ENCODE measurements at regions not wholly inside any gene's neighbourhood (a gene's known extent, or its start where the extent isn't known, plus 50 kb on each side); places are given as distances from the start of the nearest gene placed in this dataset.

DNA sequence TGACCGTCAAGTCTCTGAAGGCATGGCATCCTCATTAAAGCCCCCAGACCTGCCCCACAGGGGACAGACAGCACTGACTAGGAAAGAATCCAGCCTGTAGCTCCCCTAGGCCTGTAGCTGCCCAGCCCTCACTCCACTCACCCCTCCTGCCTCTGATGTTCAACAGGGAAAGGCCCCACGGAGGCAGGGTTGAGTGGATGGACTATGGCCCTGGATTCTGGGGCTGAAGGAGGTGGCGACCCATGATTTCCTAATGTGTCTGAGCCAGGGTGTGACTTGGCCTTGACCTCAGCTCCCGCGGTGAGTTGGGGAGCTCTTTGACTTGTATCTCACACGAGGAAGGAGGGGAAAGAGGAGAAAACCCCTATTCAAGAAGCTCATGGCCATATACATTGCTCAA is 238.5 kb upstream of the CSF3R start:
- no peak for DNase-seq (ENCODE audit: low spot score)
- TF ChIP-seq, protein P1, sequence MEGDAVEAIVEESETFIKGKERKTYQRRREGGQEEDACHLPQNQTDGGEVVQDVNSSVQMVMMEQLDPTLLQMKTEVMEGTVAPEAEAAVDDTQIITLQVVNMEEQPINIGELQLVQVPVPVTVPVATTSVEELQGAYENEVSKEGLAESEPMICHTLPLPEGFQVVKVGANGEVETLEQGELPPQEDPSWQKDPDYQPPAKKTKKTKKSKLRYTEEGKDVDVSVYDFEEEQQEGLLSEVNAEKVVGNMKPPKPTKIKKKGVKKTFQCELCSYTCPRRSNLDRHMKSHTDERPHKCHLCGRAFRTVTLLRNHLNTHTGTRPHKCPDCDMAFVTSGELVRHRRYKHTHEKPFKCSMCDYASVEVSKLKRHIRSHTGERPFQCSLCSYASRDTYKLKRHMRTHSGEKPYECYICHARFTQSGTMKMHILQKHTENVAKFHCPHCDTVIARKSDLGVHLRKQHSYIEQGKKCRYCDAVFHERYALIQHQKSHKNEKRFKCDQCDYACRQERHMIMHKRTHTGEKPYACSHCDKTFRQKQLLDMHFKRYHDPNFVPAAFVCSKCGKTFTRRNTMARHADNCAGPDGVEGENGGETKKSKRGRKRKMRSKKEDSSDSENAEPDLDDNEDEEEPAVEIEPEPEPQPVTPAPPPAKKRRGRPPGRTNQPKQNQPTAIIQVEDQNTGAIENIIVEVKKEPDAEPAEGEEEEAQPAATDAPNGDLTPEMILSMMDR (IDR thresholded peaks at IDR 0.05; ENCODE audit: extremely low read depth, missing control alignments): no peak

DNA sequence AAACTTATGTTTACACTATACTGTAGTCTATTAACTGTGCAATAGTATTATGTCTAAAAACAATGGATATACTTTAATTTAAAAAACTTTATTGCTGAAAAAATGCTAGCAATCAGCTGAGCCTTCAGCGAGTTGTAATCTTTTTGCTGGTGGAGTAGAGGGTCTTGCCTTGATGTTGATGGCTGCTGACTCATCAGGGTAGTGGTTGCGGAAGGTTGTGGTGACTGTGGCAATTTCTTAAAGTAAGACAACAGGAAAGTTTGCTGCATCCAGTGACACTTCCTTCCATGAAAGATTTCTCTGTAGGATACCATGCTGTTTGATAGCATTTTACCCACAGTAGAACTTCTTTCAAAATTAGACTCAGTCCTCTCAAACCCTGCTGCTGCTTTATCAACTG is 234.7 kb upstream of the CSF3R start:
- TF ChIP-seq, protein P1 (IDR thresholded peaks at IDR 0.05; ENCODE audit: extremely low read depth, missing control alignments): no peak
- no peak for DNase-seq (ENCODE audit: low spot score)

DNA sequence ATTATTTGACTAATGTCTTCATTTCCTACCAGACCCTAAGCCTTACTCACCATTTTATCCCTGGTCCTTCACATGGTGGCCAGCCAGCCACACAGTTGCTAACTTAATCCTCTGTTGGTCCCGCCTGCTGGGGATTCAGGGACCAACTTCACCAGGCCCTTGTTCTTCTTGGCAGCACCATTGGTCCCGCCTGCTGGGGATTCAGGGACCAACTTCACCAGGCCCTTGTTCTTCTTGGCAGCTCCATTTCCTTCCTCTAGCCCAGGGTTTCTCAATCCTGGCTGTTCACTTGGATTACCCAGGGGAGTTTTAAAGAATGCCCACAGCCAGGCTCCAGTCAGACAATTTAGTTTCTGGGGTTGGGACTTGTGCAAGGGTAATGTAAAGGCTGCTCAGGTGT is 233.1 kb upstream of the CSF3R start:
- no peak for DNase-seq (ENCODE audit: low spot score)

DNA sequence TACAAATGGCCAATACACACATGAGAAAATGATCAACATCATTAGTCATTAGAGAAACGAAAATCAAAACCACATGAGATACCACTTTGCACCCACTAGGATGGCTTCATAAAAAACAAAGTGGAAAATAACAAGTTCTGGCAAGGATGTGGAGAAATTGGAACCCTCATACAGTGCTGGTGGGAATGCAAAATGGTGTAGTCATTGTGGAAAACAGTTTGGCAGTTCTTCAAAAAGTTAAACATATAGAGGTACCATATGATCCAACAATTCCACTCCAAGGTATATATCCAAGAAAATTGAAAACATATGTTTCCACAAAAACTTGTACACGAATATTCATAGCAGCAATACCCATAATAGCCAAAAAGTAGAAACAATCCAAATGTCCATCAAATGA is 231.6 kb upstream of the CSF3R start:
- TF ChIP-seq, protein P1 (IDR thresholded peaks at IDR 0.05; ENCODE audit: extremely low read depth, missing control alignments): no peak
- DNase-seq (ENCODE audit: low spot score): no peak

More for the DNA sequence above, 233.1 kb upstream of the CSF3R start:
- TF ChIP-seq, protein P1 (IDR thresholded peaks at IDR 0.05; ENCODE audit: extremely low read depth, missing control alignments): no peak

DNA sequence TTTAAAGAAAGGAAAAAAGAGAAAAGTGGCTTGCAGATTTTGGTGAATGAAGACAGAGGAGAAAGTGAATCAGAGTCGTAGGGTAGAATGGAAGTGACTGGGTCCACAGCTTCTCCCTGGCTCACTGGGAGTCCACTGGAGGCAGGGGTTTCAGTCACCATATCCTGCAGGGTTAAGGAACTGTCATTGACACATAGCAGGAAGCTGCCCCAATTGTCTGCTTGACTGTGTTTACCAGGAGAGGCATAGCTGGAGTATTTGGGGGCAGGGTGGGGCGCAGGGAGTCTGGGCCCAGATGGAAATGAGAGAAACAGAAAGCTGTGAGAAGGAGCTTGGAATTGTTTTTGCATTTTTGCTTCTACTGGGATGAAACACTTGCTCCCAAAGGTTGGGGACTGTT is 228.8 kb upstream of the CSF3R start:
- DNase-seq (ENCODE audit: low spot score): no peak
- TF ChIP-seq, protein P1 (IDR thresholded peaks at IDR 0.05; ENCODE audit: extremely low read depth, missing control alignments): no peak

DNA sequence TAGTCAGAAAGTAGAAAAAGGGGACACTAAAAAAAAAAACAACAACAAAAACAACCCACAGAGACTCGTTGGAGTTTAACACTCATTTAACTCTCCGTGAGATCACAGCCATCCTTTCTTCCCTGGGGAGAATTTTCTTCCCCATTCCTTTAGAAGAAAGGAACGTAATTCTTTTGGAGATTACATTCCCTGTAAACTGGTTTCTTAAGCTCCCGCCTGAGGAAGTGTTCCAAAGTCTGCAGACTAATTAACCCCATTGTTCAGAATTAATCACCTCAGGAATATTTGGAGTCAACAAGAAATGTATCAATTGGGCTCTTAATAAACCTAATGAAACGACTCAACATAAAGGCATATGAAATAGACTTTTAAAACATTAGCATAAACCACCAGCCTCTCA is 228.2 kb upstream of the CSF3R start:
- DNase-seq (ENCODE audit: low spot score): no peak
- TF ChIP-seq, protein P1 (IDR thresholded peaks at IDR 0.05; ENCODE audit: extremely low read depth, missing control alignments): no peak

DNA sequence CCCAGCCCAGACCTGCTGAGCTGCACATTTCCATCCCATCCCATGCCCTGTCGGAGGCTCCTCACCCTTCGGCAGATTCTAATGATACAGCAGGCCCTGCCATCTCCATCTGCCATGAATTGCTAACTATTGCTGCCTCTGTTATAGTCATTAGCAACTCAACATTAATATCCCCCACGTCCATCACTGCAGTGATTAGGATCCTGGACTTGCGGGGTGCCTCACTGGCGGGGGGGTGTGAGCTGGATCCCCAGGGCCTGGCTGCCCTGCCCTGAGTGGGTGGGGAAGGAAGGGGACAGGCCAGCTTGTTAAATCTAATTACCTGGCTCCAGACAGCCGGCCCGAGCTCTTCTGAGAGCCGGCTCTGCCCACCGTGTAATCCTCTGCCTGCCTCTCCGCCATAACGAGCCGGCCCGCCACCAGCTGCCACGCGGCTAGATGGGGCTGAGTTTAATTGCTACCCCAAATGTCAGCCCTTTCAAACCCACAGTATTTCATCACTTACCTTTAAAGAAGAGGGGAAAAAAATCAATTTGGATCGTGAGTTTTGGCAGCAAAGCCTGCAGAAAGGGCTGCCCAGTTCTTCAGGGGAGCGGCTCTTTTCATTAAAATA is 227.3 kb upstream of the CSF3R start:
- DNase-seq (ENCODE audit: low spot score): no peak
- TF ChIP-seq, protein P1 (IDR thresholded peaks at IDR 0.05; ENCODE audit: extremely low read depth, missing control alignments): no peak

Measured in GM20000 (cell line).